AG04450 (cell line): ENCODE measurements at regions not wholly inside any gene's neighbourhood (a gene's known extent, or its start where the extent isn't known, plus 50 kb on each side); places are given as distances from the start of the nearest gene placed in this dataset.

ENCODE experiments used
- CTCF ChIA-PET: fragments of 300-600, 350-600 bp; formaldehyde crosslinking; extraction: SDS; loops from one replicate; lab custom pipeline; 2022; ENCODE audit warnings: antibody characterized with exemption, inconsistent platforms; lab: Charles Lee
- POLR2A ChIA-PET: fragments of 350-600 bp; formaldehyde crosslinking; extraction: SDS; loops from one replicate; lab custom pipeline; 2021; ENCODE audit warnings: antibody characterized with exemption, inconsistent platforms; lab: Yijun Ruan, JAX
- DNase-seq: peaks from one replicate; pipeline ENCODE4 v3.0.0-alpha.2; 2011; ENCODE audit warnings: low read depth, low spot score
- H3K27ac ChIP-seq: one replicate; pipeline ENCODE4 v1.5.1; 2012; ENCODE audit warnings: low read depth, low read length, control low read depth
- H3K27me3 ChIP-seq: one replicate; pipeline ENCODE4 v1.6.0; 2012; ENCODE audit warnings: low read length; ENCODE audit not compliant: control insufficient read depth, insufficient read depth
- H3K4me3 ChIP-seq: 2 replicates; pipeline ENCODE4 v1.5.1; 2011; ENCODE audit warnings: mild to moderate bottlenecking, low read depth, low read length, control low read depth
- H3K9me3 ChIP-seq: 2 replicates; pipeline ENCODE4 v1.5.1; 2012; ENCODE audit warnings: low read length; ENCODE audit not compliant: control insufficient read depth, insufficient read depth
- CTCF ChIP-seq: IDR thresholded peaks from 2 replicates; pipeline ENCODE4 v1.5.1; 2011; ENCODE audit warnings: low read depth, low read length, control low read depth, inconsistent platforms

DNA sequence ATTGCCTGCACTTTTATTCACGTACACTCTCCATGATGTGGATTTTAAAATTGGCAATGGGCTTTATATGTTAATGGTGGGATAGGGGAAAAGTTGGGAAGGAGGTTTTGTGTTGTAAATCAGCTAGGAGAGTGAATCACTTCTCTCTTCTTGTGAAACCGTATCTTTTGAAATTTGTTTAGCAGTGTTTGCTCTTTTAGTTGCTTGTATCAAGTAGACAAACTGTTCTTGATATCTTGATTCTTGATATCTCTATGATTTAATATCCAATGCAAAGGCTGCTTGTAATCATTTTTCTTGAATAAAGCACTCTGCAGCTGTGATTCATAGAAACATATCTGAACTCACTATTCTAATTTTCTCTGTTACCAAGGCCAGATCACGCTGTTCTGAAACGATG is 615.1 kb downstream of the CCER1 start:
- Histone ChIP-seq H3K4me3 (no peak overlapping the region), H3K27me3 (no peaks in the 10 kb centered on the region), H3K27ac (no peak overlapping the region), H3K9me3 (no peaks in the 10 kb centered on the region)
- TF ChIP-seq CTCF, result no peak
- no peak for DNase-seq
- ChIA-PET CTCF (no interaction called here), POLR2A (no interaction called here)

GRCh38 chr12:90338365-90338764 is 616.6 kb downstream of the CCER1 start:
- Histone ChIP-seq H3K4me3 (no peak overlapping the region), H3K9me3 (no peaks in the 10 kb centered on the region), H3K27me3 (no peaks in the 10 kb centered on the region), H3K27ac (no peak overlapping the region)
- ChIA-PET CTCF (interaction anchor here (0.7 kb wide), 1 partner anchor 794 kb away, joined by 3 read pairs; no protein-coding TSS in a partner anchor), POLR2A (no interaction called here)
- TF ChIP-seq CTCF, result no peak
- no peak for DNase-seq

GRCh38 chr12:90337018-90337417 is 618.0 kb downstream of the CCER1 start:
- no peak for TF ChIP-seq CTCF
- Histone ChIP-seq H3K4me3 (no peak overlapping the region), H3K27ac (no peak overlapping the region), H3K27me3 (no peaks in the 10 kb centered on the region), H3K9me3 (no peaks in the 10 kb centered on the region)
- DNase-seq, result no peak
- ChIA-PET POLR2A (interaction anchor here (0.5 kb wide), 1 partner anchor 195 kb away, joined by 9 read pairs; no protein-coding TSS in a partner anchor), CTCF (no interaction called here)

DNA sequence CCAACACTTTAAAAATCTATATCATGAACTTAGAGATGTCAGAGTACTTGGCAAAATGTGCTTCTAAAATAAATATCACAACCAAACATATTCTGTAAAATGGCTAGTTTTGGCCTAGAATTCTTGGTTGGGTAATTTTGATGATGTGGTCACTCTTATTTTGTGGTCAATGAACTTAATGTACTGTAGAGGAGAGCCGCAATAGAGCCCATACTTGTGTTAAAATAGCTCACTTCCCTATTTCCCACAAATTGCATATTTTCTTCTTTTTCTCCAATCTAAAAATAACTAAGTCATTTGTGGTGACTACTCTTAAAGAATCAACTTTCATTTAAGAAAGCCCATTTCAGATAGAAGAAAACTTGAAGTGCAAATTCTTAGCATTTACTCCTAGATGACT is 619.4 kb downstream of the CCER1 start:
- CTCF ChIA-PET, result no interaction called here

DNA sequence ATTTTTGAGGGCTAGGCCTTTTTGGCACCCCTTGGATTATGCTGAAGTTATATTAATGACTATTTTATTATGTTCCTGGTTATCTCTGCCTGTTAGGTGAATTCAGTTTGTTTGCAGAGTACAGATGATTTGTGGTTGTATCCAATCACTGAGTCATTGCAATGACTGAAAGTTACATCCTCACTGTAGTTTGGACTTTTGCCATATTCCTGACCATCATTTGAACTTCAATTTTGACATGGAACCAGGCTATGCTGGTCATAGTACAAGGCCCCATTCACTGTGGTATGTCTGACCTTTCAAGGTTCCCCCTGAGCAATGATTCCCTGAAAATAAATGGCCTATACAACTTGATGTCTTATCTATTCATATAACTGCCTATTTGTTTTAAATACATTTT is 621.0 kb downstream of the CCER1 start:
- no peak for TF ChIP-seq CTCF
- no peak overlapping the region for H3K4me3 ChIP-seq
- no peaks in the 10 kb centered on the region for H3K27me3 ChIP-seq
- no peak overlapping the region for H3K27ac ChIP-seq
- ChIA-PET POLR2A (no interaction called here), CTCF (no interaction called here)
- H3K9me3 ChIP-seq, result no peaks in the 10 kb centered on the region
- DNase-seq, result no peak

More for the DNA sequence above, 619.4 kb downstream of the CCER1 start:
- Histone ChIP-seq H3K9me3 (no peaks in the 10 kb centered on the region), H3K27ac (no peak overlapping the region), H3K27me3 (no peaks in the 10 kb centered on the region), H3K4me3 (no peak overlapping the region)
- POLR2A ChIA-PET, result no interaction called here
- no peak for TF ChIP-seq CTCF
- DNase-seq, result no peak
